NCI-H446 treated with DMSO at 0.1 percent for 48 hours (cell line): ENCODE measurements at regions not wholly inside any gene's neighbourhood (a gene's known extent, or its start where the extent isn't known, plus 50 kb on each side); places are given as distances from the start of the nearest gene placed in this dataset.
"Not testable (repeated sequence)": the region's sequence is repeated elsewhere in the genome, so short reads cannot be mapped to it uniquely, and the experiment has no call there.

Experiments used
- DNase-seq: peaks from one replicate; lab custom pipeline; 2025; lab: John Stamatoyannopoulos, UW

- DNase-seq = no peak
Observed at GRCh38 chr5:126053630-126054029, 369.6 kb upstream of the GRAMD2B start.

DNA sequence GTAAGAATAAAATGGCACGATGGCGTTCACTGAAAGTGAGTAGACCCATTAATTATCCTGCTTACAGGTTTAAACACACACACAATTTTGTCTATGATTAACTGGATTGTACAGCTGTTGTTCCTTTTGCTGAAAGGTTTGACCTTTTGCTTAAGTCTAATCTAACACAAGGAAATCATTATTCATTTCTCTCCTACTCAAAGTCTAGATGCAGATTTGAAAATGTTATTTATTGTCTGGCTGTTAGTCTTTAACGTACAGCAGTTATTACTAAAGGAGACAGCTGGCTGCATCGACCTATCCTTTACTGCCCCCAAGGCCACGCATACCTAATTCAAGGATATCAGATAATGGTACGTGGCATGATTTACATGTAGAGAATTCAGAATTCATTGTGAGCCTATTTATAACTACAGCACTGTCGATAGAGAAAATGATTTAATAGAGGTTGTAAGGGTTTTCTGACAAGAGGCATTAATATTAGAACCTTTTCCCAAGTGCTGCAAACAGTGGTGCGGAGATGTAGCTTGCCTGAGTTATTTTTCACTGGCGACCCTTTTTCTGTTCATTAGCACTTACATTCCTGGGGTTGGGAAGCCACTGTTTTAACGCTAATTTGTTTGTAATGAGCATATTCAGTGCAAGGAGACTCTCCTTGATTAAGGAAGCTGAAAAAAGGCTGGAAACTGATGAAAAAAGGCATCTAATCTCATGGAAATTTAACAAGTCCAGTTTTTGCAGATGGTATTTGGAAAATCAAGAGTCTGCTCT, 368.4 kb upstream of the GRAMD2B start:
- DNase-seq = no peak

- no peak for DNase-seq
Observed at GRCh38 chr5:126055348-126055729, 367.9 kb upstream of the GRAMD2B start.

- DNase-seq = no peak
Observed at GRCh38 chr5:126056352-126056751, 366.9 kb upstream of the GRAMD2B start.

GRCh38 chr5:126056851-126057622, 366.2 kb upstream of the GRAMD2B start:
- DNase-seq = no peak

- DNase-seq = not testable (repeated sequence)
Observed at GRCh38 chr5:126058392-126058791, 364.8 kb upstream of the GRAMD2B start.

DNA sequence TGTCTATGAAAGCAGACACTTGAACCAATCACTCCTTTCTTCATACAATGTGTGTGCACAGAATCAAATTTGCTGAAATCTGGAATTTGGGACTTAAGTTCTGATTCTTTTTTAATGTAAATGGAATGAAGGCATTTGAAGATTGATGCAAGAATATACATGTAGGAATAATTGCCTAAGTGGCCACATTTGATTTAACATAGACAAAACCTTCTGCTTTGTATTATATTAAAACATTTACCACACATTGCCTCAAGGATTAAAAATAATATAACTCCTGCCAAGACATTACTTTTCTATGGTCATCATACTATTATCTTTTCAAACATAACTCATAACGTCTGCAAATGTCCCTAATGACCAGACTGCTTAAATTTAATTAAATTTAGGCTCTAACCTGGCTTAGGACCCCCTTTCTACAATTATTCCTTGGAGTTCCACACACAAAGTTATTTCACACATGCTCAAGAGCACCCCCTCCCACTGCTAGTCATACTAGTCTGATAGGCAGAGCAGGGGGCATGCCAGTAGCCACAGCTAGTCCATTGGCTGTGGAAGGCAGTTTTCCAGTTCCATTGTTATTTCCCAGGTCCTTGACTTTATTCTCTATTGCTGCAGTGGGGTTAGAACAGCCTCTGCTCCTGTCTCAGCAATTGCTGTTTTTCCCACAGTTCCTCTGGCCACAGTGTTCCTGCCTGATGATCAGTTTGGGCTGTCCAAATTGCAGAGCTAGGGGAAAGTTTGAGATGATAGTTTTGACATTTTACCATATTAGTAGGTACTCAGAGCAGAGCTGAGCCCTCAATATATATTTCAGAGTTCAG, 360.6 kb upstream of the GRAMD2B start:
- DNase-seq = no peak

DNA sequence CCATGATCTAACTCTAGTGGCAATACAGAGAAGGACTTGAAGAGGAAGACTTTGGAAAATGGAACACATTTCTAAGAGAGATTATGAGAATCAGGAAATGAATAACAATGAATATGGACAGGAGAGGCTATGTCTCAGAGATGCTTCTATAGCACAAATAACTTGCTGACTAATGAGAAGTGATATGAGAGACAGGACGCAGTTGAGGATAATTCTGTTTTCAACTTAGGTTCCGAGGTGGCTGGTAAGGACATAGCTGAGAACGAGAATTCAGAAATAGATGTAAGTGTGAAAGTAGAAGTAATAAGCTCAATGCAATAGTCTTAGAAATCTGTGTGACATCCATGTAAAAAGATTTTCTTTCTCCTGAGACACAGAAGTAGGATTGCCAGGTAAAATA, 358.1 kb upstream of the GRAMD2B start:
- no peak for DNase-seq

DNA sequence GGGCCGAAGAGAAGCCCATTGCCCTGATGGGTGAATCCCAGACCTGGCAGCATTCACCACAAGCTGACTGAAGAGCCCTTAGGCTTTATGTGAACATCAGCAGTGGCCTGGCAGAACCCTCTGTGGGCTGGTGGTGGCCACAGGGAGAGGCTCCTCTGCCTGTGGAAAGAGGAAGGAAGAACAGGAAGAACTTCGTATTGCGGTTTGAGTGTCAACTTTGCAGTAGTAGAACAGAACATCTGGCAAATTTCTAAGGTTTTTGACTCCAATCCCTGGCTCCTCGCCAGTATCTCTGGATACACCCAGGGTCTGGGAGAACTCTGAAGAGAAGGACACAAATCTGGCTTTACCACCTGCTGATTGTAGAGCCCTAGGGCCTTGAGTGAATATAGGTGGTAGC, 356.4 kb upstream of the GRAMD2B start:
- DNase-seq = no peak

- no peak for DNase-seq
Observed at GRCh38 chr5:126067404-126067803, 355.8 kb upstream of the GRAMD2B start.

- no peak for DNase-seq
Observed at GRCh38 chr5:126069329-126069728, 353.9 kb upstream of the GRAMD2B start.

GRCh38 chr5:126070481-126070880, 352.7 kb upstream of the GRAMD2B start:
- DNase-seq = no peak

DNA sequence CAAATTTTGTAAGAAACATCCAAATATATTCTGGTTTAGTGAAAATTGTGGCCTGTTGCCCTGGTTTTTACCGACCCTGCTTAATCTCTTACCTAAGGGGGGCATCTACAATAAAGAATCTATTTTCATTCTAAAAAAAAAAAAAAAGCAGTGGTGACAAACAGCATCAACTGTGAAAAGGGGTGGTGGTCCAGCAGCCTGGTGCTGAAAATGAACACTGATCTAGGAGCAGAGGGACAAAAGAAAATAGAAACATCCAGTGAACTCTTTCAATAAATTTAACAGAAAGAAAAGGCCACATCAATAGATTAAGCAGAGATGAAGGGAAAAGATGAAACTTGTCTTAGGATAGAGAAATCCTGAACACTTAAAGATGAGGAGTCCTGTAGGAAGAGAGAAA, 348.7 kb upstream of the GRAMD2B start:
- DNase-seq = no peak

- DNase-seq = no peak
Observed at GRCh38 chr5:126079266-126079665, 343.9 kb upstream of the GRAMD2B start.

DNA sequence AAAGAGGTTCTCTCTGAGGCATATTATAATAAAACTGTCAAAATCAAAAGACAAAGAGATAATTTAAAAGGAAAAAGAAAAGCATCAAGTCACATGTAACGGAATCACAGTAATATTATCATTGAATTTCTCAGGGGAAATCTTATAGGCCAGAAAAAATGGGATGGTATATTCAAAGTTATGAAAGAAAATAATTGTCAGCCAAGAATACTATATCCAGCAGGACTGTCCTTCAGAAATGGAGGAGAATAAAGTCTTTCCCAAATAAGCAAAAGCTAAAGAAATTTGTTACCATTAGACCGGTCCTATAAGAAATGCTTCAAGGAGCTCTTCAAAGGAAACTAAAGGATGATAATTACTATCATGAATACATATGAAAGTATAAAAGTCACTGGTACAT, 342.0 kb upstream of the GRAMD2B start:
- DNase-seq = no peak

DNA sequence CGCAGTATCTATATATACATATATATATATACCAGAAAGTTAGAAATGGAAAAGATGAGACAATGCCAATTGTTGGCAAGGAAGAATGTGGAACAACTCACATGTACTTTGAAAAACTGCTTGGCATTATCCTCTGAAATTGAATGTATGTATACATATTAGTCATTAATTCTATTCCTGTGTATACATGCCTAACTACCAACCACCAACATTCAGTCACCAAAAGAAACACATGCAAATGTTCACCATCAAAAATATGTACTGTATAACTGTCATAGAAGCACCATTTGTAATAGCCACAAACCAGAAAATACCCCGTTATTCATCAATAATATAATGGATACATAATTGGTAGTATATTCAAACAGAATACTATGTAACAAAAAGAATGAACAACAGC, 330.2 kb upstream of the GRAMD2B start:
- DNase-seq = no peak

DNA sequence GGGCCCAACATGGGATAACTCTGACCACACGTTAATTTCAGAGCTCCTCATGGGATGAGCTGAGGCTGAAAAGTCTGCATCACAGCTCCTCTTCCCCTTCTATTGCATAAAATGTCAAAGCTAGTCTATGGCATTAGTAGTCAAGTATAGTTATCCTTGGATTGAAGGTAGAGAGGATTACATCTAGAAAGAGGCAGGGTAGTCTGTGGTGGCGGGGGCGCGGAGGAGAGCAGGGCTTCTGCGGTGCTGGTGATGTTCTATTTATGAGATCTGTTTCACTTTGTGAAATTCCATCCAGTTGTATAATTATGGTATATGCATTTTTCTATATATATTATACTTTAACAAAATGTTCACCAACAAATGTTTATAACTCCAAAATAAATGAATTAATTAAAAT, 329.5 kb upstream of the GRAMD2B start:
- DNase-seq = no peak

DNA sequence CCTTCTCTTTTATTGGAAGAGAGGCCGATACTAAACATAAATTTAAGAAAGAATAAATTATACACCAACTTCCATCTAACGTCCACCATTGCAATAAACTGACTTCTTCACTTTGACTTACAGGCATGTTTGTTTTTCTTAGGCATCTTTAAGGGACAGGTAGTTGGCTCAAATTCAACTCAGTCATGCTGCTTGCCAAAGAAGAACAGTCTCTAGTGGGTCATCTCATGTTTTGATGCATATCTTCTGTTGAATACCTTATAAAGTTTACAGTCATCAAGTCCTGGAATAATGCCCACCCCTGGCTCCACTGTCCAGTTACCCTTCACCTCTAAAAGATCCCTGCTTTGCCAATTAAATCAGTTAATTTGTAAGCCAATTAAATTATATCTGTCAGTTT, 328.2 kb upstream of the GRAMD2B start:
- no peak for DNase-seq

DNA sequence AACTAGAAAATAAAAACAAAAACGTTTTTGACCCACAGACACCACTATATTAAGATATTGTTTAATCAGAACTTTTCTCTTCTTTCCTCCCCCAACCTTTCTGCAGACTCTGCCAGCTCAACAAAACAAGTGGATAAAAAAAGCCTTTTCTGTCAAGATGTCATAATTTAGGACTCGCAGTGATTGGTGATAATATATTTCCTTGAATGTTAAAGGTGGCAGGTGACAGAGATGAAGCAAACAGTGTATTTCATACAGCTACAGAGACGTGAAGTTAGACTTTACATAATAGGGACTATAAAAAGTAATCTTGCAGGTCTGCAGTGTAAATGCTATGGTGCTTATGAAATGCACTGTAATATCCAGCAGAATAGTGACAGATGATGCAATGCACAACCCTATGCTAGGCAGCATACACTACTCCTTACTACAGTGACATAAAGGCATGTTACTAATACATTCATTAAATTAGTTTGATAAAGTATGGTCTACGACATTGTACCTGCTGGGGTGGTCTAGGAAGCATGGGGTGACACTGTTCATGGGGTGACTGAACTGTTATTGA, 326.7 kb upstream of the GRAMD2B start:
- DNase-seq = no peak

GRCh38 chr5:126097876-126098275, 325.3 kb upstream of the GRAMD2B start:
- no peak for DNase-seq

DNA sequence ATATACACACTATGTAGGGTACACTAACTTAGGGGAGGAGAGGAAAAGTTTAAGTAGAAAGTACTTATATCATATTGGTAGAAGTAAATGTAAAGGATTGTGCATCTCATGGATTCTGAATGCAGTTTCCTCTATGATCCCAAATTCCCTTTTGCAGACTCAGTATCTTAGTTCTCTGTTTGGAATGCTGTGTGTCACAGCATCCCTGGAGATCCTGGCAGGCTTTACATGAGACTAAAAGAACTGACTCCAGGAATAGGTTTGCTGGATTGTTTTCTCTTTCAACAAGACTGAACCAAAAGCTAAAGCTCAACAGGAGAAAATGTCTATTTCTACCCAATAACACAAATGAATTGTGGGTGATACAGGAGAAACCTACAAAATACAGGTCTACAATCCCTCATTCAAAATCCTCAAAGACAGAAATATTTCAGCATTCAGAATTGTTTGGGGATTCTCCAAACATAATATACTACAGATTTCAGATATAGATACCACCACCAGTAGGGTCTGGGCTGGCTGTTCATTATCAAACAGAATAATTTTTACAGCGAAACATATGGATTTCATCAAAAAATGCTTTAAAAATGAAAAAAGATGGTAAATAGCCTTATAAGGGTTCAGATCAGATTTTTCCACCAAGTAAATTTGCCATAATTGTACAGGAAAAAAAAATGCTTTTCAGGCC, 324.7 kb upstream of the GRAMD2B start:
- DNase-seq = no peak

- DNase-seq = no peak
Observed at GRCh38 chr5:126099077-126099476, 324.1 kb upstream of the GRAMD2B start.
